HepG2 (cell line): ENCODE measurements at regions not wholly inside any gene's neighbourhood (a gene's known extent, or its start where the extent isn't known, plus 50 kb on each side); places are given as distances from the start of the nearest gene placed in this dataset.

ENCODE experiments used
- ATAC-seq: fragments of 200-7000 bp; cut with Tn5 transposase; 3 replicates; pipeline ENCODE4 v1.9.1; 2020; ENCODE audit warnings: mild to moderate bottlenecking, moderate library complexity
- BruUV-seq: library from RNA; stranded (reverse); fragments of 400-500 nt; replicated peaks from 2 replicates; lab custom pipeline; 2021; lab: Mats Ljungman, UMichigan
- CTCF ChIA-PET: fragments of 300-600 bp; formaldehyde crosslinking; extraction: SDS; loops from one replicate; lab custom pipeline; 2021; ENCODE audit warnings: low total read pairs, inconsistent platforms, low intra/inter-chr PET ratio; lab: Yijun Ruan, JAX
- POLR2A ChIA-PET: fragments of 350-600 bp; sonication (Branson Sonifier 250); formaldehyde crosslinking; loops from one replicate; lab custom pipeline; 2020; ENCODE audit warnings: antibody characterized with exemption, inconsistent platforms; lab: Yijun Ruan, JAX
- DNase-seq: peaks from one replicate; pipeline ENCODE4 v3.0.0-alpha.2; 2015; ENCODE audit warnings: low spot score
- FAIRE-seq: peaks from 3 replicates; lab custom pipeline; 2011; peaks lifted over from hg19 to GRCh38; lab: Jason Lieb, UNC
- H2AFZ ChIP-seq: one replicate; pipeline ENCODE4 v1.6.1; 2011; ENCODE audit warnings: low read length, inconsistent platforms
- H3K27ac ChIP-seq: fragments of 300-600 bp; 3 replicates; pipeline ENCODE4 v1.8.0; 2011; ENCODE audit warnings: mixed run types, mild to moderate bottlenecking, mixed read lengths, low read length, inconsistent platforms; ENCODE audit not compliant: insufficient read depth; ENCODE audit errors: extremely low read length
- H3K27me3 ChIP-seq, 2 experiments: fragments of 200-600 bp in 1 of 2; 2 replicates in 1 of 2; 3 replicates in 1 of 2; pipeline versions ENCODE4 v1.6.0 to v1.8.0; 2011; ENCODE audit warnings: low read length in 2 of 2, mild to moderate bottlenecking in 2 of 2, moderate library complexity in 2 of 2, inconsistent platforms in 1 of 2; ENCODE audit not compliant: insufficient read depth in 2 of 2, control insufficient read depth in 1 of 2
- H3K36me3 ChIP-seq, 2 experiments: fragments of 200-600 bp in 1 of 2; replicated peaks in 1 of 2; 2 replicates in 1 of 2; 3 replicates in 1 of 2; pipeline versions ENCODE4 v1.5.1 to v1.8.0; 2011; ENCODE audit warnings: low read length in 2 of 2, inconsistent platforms in 1 of 2; ENCODE audit not compliant: insufficient read depth in 2 of 2, control insufficient read depth in 1 of 2
- H3K4me1 ChIP-seq: 2 replicates; pipeline ENCODE4 v1.5.1; 2012; ENCODE audit warnings: low read length, inconsistent platforms; ENCODE audit not compliant: insufficient read depth
- H3K4me2 ChIP-seq: 2 replicates; pipeline ENCODE4 v1.6.0; 2011; ENCODE audit warnings: low read depth, low read length, inconsistent platforms
- H3K4me3 ChIP-seq, 3 experiments: fragments of 200-600 bp in 1 of 3; sonication (generic), shearing (Covaris generic) in 1 of 3; replicated peaks in 1 of 3; 2 replicates each; pipeline ENCODE4 v1.5.1; 2011 to 2016; ENCODE audit warnings: low read length in 3 of 3, inconsistent platforms in 2 of 3, low read depth in 2 of 3, mild to moderate bottlenecking in 2 of 3, control low read depth in 1 of 3, mixed read lengths in 1 of 3; ENCODE audit not compliant: insufficient read depth in 1 of 3
- H3K79me2 ChIP-seq: one replicate; pipeline ENCODE4 v1.6.1; 2011; ENCODE audit warnings: low read length, inconsistent platforms; ENCODE audit not compliant: insufficient read depth
- H3K9ac ChIP-seq: 2 replicates; pipeline ENCODE4 v1.6.0; 2011; ENCODE audit warnings: mild to moderate bottlenecking, low read depth, low read length, inconsistent platforms; ENCODE audit not compliant: insufficient read depth
- H3K9me3 ChIP-seq: 2 replicates; pipeline ENCODE4 v1.5.1; 2012; ENCODE audit warnings: mild to moderate bottlenecking, low read length
- H4K20me1 ChIP-seq: 2 replicates; pipeline ENCODE4 v1.6.0; 2011; ENCODE audit warnings: inconsistent platforms, mild to moderate bottlenecking, low read length, moderate library complexity; ENCODE audit not compliant: insufficient read depth
- MAFF ChIP-seq: IDR thresholded peaks from 2 replicates; pipeline ENCODE4 v1.6.1; 2011; ENCODE audit warnings: low read depth, low read length, improper control_type of control experiment
- MAFK ChIP-seq, 2 experiments: IDR thresholded peaks in 1 of 2; conservative IDR thresholded peaks in 1 of 2; 2 replicates each; pipeline ENCODE4 v1.6.1; 2011; ENCODE audit warnings: improper control_type of control experiment in 2 of 2, low read length in 2 of 2
- MIXL1 ChIP-seq: IDR thresholded peaks from 2 replicates; pipeline ENCODE4 v1.6.1; 2016
- NFIB ChIP-seq: sonication (generic); formaldehyde crosslinking; IDR thresholded peaks from 2 replicates; pipeline ENCODE4 v1.9.0; 2021; ENCODE audit warnings: missing genetic modification reagents, mild to moderate bottlenecking, borderline replicate concordance
- PAWR ChIP-seq: sonication (generic); formaldehyde crosslinking; IDR thresholded peaks from 2 replicates; pipeline ENCODE4 v1.4.0; 2020; ENCODE audit warnings: missing genetic modification reagents, mild to moderate bottlenecking, borderline replicate concordance
- PBX3 ChIP-seq: sonication (generic); formaldehyde crosslinking; IDR thresholded peaks from 2 replicates; pipeline ENCODE4 v1.8.1; 2023; ENCODE audit warnings: missing genetic modification reagents, inconsistent platforms, borderline replicate concordance
- SRSF1 ChIP-seq: fragments of 200-400 bp; formaldehyde crosslinking; optimal IDR thresholded peaks from 2 replicates; pipeline ENCODE3; 2017; ENCODE audit warnings: mild to moderate bottlenecking, low read depth, low read length, moderate library complexity
- ZNF20 ChIP-seq: sonication (generic); formaldehyde crosslinking; IDR thresholded peaks from 2 replicates; pipeline ENCODE4 v1.4.0; 2020; ENCODE audit warnings: mild to moderate bottlenecking, moderate library complexity, missing genetic modification reagents
- ZNF335 ChIP-seq: sonication (generic); formaldehyde crosslinking; IDR thresholded peaks from 2 replicates; pipeline ENCODE4 v1.4.0; 2020; ENCODE audit warnings: missing genetic modification reagents
- WGBS: methylation state at CpG from one replicate; pipeline ENCODE4 v1.1.6; 2017; ENCODE audit warnings: low lambda C conversion rate; 5-methylcytosine and 5-hydroxymethylcytosine counted together
- in situ Hi-C: cut with HindIII; loops from 2 replicates; pipeline ENCODE4 v1.10.0; 2017; ENCODE audit warnings: low pct_unique_long_range_greater_than_20kb; ENCODE audit not compliant: extremely low pct_ligation_motif_present
- intact Hi-C: fragments of 100-400 bp; cut with micrococcal nuclease; formaldehyde crosslinking; loops from one replicate; pipeline ENCODE4 v1.10.0; 2022; ENCODE audit not compliant: unreplicated experiment

GRCh38 chr6:126660376-126660775 lies 320.5 kb downstream of the CENPW start:
- H3K9ac ChIP-seq, result no peak overlapping the region
- no peak overlapping the region for H3K4me2 ChIP-seq
- no TSS peak for BruUV-seq
- intact Hi-C loops, result no loop called here
- POLR2A ChIA-PET, result no interaction called here
- no peaks in the 10 kb centered on the region for H3K27me3 ChIP-seq
- WGBS, result 7% methylated on average over 1 of the region's 1 CpG
- in situ Hi-C loops, result loop anchor here (25.0 kb wide), 2 partner anchors 298 to 623 kb away; no protein-coding TSS in a partner anchor
- H3K9me3 ChIP-seq, result peaks cover 5% of the 10 kb centered on the region
- H3K4me1 ChIP-seq, result no peaks in the 10 kb centered on the region
- H3K27ac ChIP-seq, result no peak overlapping the region
- ATAC-seq, result no peak
- no peaks in the 10 kb centered on the region for H3K36me3 ChIP-seq
- H2AFZ ChIP-seq, result no peak overlapping the region
- peak; percentile 79 to 82 for TF ChIP-seq MAFK (conservative IDR thresholded peaks at IDR 0.05 in 1 of 2, IDR thresholded peaks at IDR 0.05 in 1 of 2; ENCODE audit: low read length in 2 of 2)
- no peak for TF ChIP-seq PBX3 (CRISPR knock-in tag)
- peak; percentile 66 for TF ChIP-seq MAFF
- TF ChIP-seq, all 625 proteins: peak for 2
- CTCF ChIA-PET, result no interaction called here
- H4K20me1 ChIP-seq, result no peaks in the 10 kb centered on the region
- DNase-seq (no peak), FAIRE-seq (no peak)
- no peak overlapping the region for H3K4me3 ChIP-seq
- H3K79me2 ChIP-seq, result no peaks in the 10 kb centered on the region

GRCh38 chr6:126661646-126662045 lies 321.7 kb downstream of the CENPW start:
- intact Hi-C loops, result no loop called here
- Histone ChIP-seq H3K4me1 (no peaks in the 10 kb centered on the region), H3K4me3 (no peak overlapping the region), H3K27me3 (no peaks in the 10 kb centered on the region), H4K20me1 (no peaks in the 10 kb centered on the region), H2AFZ (no peak overlapping the region), H3K9ac (no peak overlapping the region)
- no TSS peak for BruUV-seq
- FAIRE-seq (no peak), DNase-seq (no peak)
- in situ Hi-C loops, result loop anchor here (25.0 kb wide), 2 partner anchors 299 to 624 kb away; no protein-coding TSS in a partner anchor
- TF ChIP-seq ZNF335 (CRISPR knock-in tag), result no peak
- no peak for TF ChIP-seq NFIB (CRISPR knock-in tag)
- no peak for TF ChIP-seq ZNF20 (CRISPR knock-in tag)
- TF ChIP-seq MIXL1, result no peak
- TF ChIP-seq SRSF1, result no peak
- TF ChIP-seq PAWR, result no peak
- TF ChIP-seq, all 625 proteins: peak for 0
- no peaks in the 10 kb centered on the region for H3K36me3 ChIP-seq
- H3K4me2 ChIP-seq, result no peak overlapping the region
- ATAC-seq, result no peak
- H3K9me3 ChIP-seq, result no peaks in the 10 kb centered on the region
- ChIA-PET POLR2A (no interaction called here), CTCF (no interaction called here)
- H3K27ac ChIP-seq, result no peak overlapping the region
- H3K79me2 ChIP-seq, result no peaks in the 10 kb centered on the region
